DMS153 (cell line): ENCODE measurements at regions not wholly inside any gene's neighbourhood (a gene's known extent, or its start where the extent isn't known, plus 50 kb on each side); places are given as distances from the start of the nearest gene placed in this dataset.

ENCODE experiments used
- DNase-seq: peaks from one replicate; lab custom pipeline; 2025; lab: John Stamatoyannopoulos, UW

- no peak for DNase-seq
Observed at GRCh38 chr16:86683441-86684194, 105.3 kb downstream of the FOXL1 start.

GRCh38 chr16:86685076-86685475 lies 106.7 kb downstream of the FOXL1 start:
- DNase-seq, result no peak

GRCh38 chr16:86690970-86691369 lies 112.6 kb downstream of the FOXL1 start:
- DNase-seq, result no peak

GRCh38 chr16:86692426-86692825 lies 114.1 kb downstream of the FOXL1 start:
- no peak for DNase-seq

GRCh38 chr16:86693033-86693432 lies 114.7 kb downstream of the FOXL1 start:
- no peak for DNase-seq

GRCh38 chr16:86697715-86698114 lies 119.4 kb downstream of the FOXL1 start:
- DNase-seq, result no peak

GRCh38 chr16:86700046-86700945 lies 121.9 kb downstream of the FOXL1 start:
- DNase-seq, result no peak

- DNase-seq, result no peak
Observed at GRCh38 chr16:86701286-86701975, 123.1 kb downstream of the FOXL1 start.

GRCh38 chr16:86702824-86703588 lies 124.7 kb downstream of the FOXL1 start:
- no peak for DNase-seq

- no peak for DNase-seq
Observed at GRCh38 chr16:86704516-86704915, 126.2 kb downstream of the FOXL1 start.

- DNase-seq, result no peak
Observed at GRCh38 chr16:86706726-86707125, 128.4 kb downstream of the FOXL1 start.

- DNase-seq, result no peak
Observed at GRCh38 chr16:86707171-86707570, 128.8 kb downstream of the FOXL1 start.

- DNase-seq, result no peak
Observed at GRCh38 chr16:86707581-86707980, 129.2 kb downstream of the FOXL1 start.

GRCh38 chr16:86708431-86708830 lies 130.1 kb downstream of the FOXL1 start:
- DNase-seq, result no peak

- DNase-seq, result no peak
Observed at GRCh38 chr16:86709103-86709502, 130.8 kb downstream of the FOXL1 start.

- no peak for DNase-seq
Observed at GRCh38 chr16:86709902-86710601, 131.7 kb downstream of the FOXL1 start.

GRCh38 chr16:86710602-86710950 lies 132.2 kb downstream of the FOXL1 start:
- no peak for DNase-seq

- DNase-seq, result no peak
Observed at GRCh38 chr16:86712158-86713009, 134.0 kb downstream of the FOXL1 start.

GRCh38 chr16:86713021-86713631 lies 134.8 kb downstream of the FOXL1 start:
- DNase-seq, result no peak

GRCh38 chr16:86714166-86714565 lies 135.8 kb downstream of the FOXL1 start:
- DNase-seq, result no peak
